ENCODE measurements at regions not wholly inside any gene's neighbourhood (a gene's known extent, or its start where the extent isn't known, plus 50 kb on each side); places are given as distances from the start of the nearest gene placed in this dataset.

- Histone ChIP-seq H2AFZ (ENCODE audit: low read length) (no peak overlapping the region), H3K9me2 (replicated peaks; ENCODE audit: low read length) (no peaks in the 10 kb centered on the region), H3K9ac (ENCODE audit: low read length) (no peak overlapping the region), H3K27me3 (ENCODE audit: low read length) (no peaks in the 10 kb centered on the region), H3K36me3 (ENCODE audit: low read depth, low read length) (no peaks in the 10 kb centered on the region), H3K4me2 (ENCODE audit: low read length) (no peak overlapping the region), H3K27ac (ENCODE audit: low read length) (no peak overlapping the region), H3K9me3 (ENCODE audit: low read length) (0 out of 2 replicates have a peak, but pooled peaks cover 3% of the 10 kb centered on the region), H3K4me3 (ENCODE audit: low read length) (no peak overlapping the region), H3F3A (ENCODE audit: low read length, unreplicated experiment) (no peaks in the 10 kb centered on the region), H3K79me2 (ENCODE audit: low read length) (no peaks in the 10 kb centered on the region), H3K4me1 (ENCODE audit: insufficient read depth, low read length) (no peaks in the 10 kb centered on the region), H4K20me1 (ENCODE audit: low read length) (no peaks in the 10 kb centered on the region)
- CTCF ChIA-PET, result no interaction called here
- no TSS peak for BruUV-seq (replicated peaks)
- POLR2A ChIA-PET (ENCODE audit: unreplicated experiment), result no interaction called here
- TF ChIP-seq CTCF (conservative IDR thresholded peaks at IDR 0.05; ENCODE audit: low read depth, low read length), result no peak
- TF ChIP-seq EZH2 (IDR thresholded peaks at IDR 0.05; ENCODE audit: low read length, unreplicated experiment), result no peak
- no peak for TF ChIP-seq EZH2phosphoT487 (IDR thresholded peaks at IDR 0.05; ENCODE audit: borderline replicate concordance, low read length)
- ATAC-seq, result no peak
- no peak for DNase-seq
- intact Hi-C loops (cut with micrococcal nuclease), result no loop called here
Measured at GRCh38 chr13:54173996-54174395, 1145.4 kb downstream of the OLFM4 start.

GRCh38 chr13:54175466-54175865, 1146.9 kb downstream of the OLFM4 start:
- Histone ChIP-seq H3F3A (ENCODE audit: low read length, unreplicated experiment) (no peaks in the 10 kb centered on the region), H3K79me2 (ENCODE audit: low read length) (no peaks in the 10 kb centered on the region), H3K36me3 (ENCODE audit: low read depth, low read length) (no peaks in the 10 kb centered on the region), H3K9ac (ENCODE audit: low read length) (no peak overlapping the region), H3K4me1 (ENCODE audit: insufficient read depth, low read length) (no peaks in the 10 kb centered on the region), H2AFZ (ENCODE audit: low read length) (no peak overlapping the region), H3K9me3 (ENCODE audit: low read length) (0 out of 2 replicates have a peak, but pooled peaks cover 3% of the 10 kb centered on the region), H3K4me2 (ENCODE audit: low read length) (no peak overlapping the region), H3K27ac (ENCODE audit: low read length) (no peak overlapping the region), H4K20me1 (ENCODE audit: low read length) (no peaks in the 10 kb centered on the region), H3K9me2 (replicated peaks; ENCODE audit: low read length) (no peaks in the 10 kb centered on the region), H3K4me3 (ENCODE audit: low read length) (no peak overlapping the region), H3K27me3 (ENCODE audit: low read length) (no peaks in the 10 kb centered on the region)
- no TSS peak for BruUV-seq (replicated peaks)
- ATAC-seq (no peak), DNase-seq (no peak)
- intact Hi-C loops (cut with micrococcal nuclease), result no loop called here
- ChIA-PET POLR2A (ENCODE audit: unreplicated experiment) (no interaction called here), CTCF (no interaction called here)
- TF ChIP-seq CTCF (conservative IDR thresholded peaks at IDR 0.05; ENCODE audit: low read depth, low read length), result no peak
- TF ChIP-seq EZH2phosphoT487 (IDR thresholded peaks at IDR 0.05; ENCODE audit: borderline replicate concordance, low read length), result no peak
- no peak for TF ChIP-seq EZH2 (IDR thresholded peaks at IDR 0.05; ENCODE audit: low read length, unreplicated experiment)

- no peak overlapping the region for H3K27ac ChIP-seq (ENCODE audit: low read length)
- ChIA-PET POLR2A (ENCODE audit: unreplicated experiment) (no interaction called here), CTCF (no interaction called here)
- H3K4me2 ChIP-seq (ENCODE audit: low read length), result no peak overlapping the region
- intact Hi-C loops (cut with micrococcal nuclease), result no loop called here
- DNase-seq, result no peak
- H2AFZ ChIP-seq (ENCODE audit: low read length), result no peak overlapping the region
- H3K27me3 ChIP-seq (ENCODE audit: low read length), result no peaks in the 10 kb centered on the region
- H3K36me3 ChIP-seq (ENCODE audit: low read depth, low read length), result no peaks in the 10 kb centered on the region
- no peaks in the 10 kb centered on the region for H3F3A ChIP-seq (ENCODE audit: low read length, unreplicated experiment)
- no peak overlapping the region for H3K4me3 ChIP-seq (ENCODE audit: low read length)
- no peaks in the 10 kb centered on the region for H3K9me2 ChIP-seq (replicated peaks; ENCODE audit: low read length)
- 0 out of 2 replicates have a peak, but pooled peaks cover under 1% of the 10 kb centered on the region for H3K9me3 ChIP-seq (ENCODE audit: low read length)
- no peaks in the 10 kb centered on the region for H4K20me1 ChIP-seq (ENCODE audit: low read length)
- no peak for TF ChIP-seq EZH2 (IDR thresholded peaks at IDR 0.05; ENCODE audit: low read length, unreplicated experiment)
- TF ChIP-seq EZH2phosphoT487 (IDR thresholded peaks at IDR 0.05; ENCODE audit: borderline replicate concordance, low read length), result no peak
- TF ChIP-seq CTCF (conservative IDR thresholded peaks at IDR 0.05; ENCODE audit: low read depth, low read length), result no peak
- no TSS peak for BruUV-seq (replicated peaks)
- H3K79me2 ChIP-seq (ENCODE audit: low read length), result no peaks in the 10 kb centered on the region
- H3K4me1 ChIP-seq (ENCODE audit: insufficient read depth, low read length), result no peaks in the 10 kb centered on the region
- no peak for ATAC-seq
- H3K9ac ChIP-seq (ENCODE audit: low read length), result no peak overlapping the region
Measured at GRCh38 chr13:54177466-54177865, 1148.9 kb downstream of the OLFM4 start.

Measured in PC-3 (cell line).